ENCODE measurements at regions not wholly inside any gene's neighbourhood (a gene's known extent, or its start where the extent isn't known, plus 50 kb on each side); places are given as distances from the start of the nearest gene placed in this dataset.

DNA sequence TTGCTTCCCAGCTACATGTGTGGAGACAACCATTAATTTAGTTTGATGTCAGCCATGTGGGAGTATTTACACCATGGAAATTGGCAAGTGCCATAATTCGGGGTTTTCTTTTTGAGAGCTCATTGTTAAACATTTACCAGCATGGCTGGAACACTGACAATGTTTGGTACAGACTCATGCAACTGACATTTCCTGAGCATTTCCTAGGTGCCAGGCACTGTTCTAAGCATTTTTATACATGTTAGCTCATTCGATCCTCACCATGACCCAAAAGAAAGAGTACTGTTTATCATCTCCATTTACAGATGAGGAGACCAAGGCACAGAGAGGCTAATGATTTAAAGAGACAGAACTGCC lies 86.9 kb downstream of the FOXL1 start:
- TF ChIP-seq, protein P1, sequence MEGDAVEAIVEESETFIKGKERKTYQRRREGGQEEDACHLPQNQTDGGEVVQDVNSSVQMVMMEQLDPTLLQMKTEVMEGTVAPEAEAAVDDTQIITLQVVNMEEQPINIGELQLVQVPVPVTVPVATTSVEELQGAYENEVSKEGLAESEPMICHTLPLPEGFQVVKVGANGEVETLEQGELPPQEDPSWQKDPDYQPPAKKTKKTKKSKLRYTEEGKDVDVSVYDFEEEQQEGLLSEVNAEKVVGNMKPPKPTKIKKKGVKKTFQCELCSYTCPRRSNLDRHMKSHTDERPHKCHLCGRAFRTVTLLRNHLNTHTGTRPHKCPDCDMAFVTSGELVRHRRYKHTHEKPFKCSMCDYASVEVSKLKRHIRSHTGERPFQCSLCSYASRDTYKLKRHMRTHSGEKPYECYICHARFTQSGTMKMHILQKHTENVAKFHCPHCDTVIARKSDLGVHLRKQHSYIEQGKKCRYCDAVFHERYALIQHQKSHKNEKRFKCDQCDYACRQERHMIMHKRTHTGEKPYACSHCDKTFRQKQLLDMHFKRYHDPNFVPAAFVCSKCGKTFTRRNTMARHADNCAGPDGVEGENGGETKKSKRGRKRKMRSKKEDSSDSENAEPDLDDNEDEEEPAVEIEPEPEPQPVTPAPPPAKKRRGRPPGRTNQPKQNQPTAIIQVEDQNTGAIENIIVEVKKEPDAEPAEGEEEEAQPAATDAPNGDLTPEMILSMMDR (IDR thresholded peaks at IDR 0.05; ENCODE audit: insufficient read depth, low read length, missing control alignments): no peak
- DNase-seq (ENCODE audit: low read depth, low spot score): no peak
- ChIA-PET CTCF (interaction anchor here (0.6 to 2.5 kb wide), 6 partner anchors 11 to 397 kb away, joined by 3 to 8 read pairs (median 3); no protein-coding TSS in a partner anchor), POLR2A (interaction anchor here (0.9 to 2.3 kb wide), 12 partner anchors 11 to 108 kb away, joined by 3 to 21 read pairs (median 4); partner anchors contain the start of genes FOXC2 and FOXL1)
- no peak overlapping the region for H3K4me3 ChIP-seq (ENCODE audit: low read depth, low read length)

DNA sequence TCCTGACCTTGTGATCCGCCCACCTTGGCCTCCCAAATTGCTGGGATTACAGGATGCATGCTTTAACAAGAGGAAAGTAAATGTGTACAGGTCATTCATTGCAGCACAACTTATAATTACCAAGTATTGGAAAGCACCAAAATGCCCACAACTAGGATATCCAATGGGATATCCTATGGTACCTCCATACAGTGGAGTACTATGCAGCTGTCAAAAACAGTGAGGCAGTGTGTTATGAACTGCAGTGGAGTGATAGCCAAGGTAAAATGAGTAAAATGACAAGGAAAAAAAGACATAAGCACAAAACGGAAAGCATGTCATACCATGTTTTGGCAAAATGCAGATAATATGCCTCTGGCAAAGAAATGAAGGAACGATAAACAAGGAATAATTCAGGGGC lies 87.6 kb downstream of the FOXL1 start:
- ChIA-PET POLR2A (interaction anchor here (1.1 to 1.9 kb wide), 6 partner anchors 10 to 99 kb away, joined by 3 to 15 read pairs (median 6); partner anchors contain the start of genes FOXC2 and FOXL1), CTCF (interaction anchor here (1.8 to 2.5 kb wide), 2 partner anchors 12 to 397 kb away, joined by 8 read pairs; no protein-coding TSS in a partner anchor)
- H3K4me3 ChIP-seq (ENCODE audit: low read depth, low read length): no peak overlapping the region
- no peak for DNase-seq (ENCODE audit: low read depth, low spot score)
- TF ChIP-seq, protein P1 (IDR thresholded peaks at IDR 0.05; ENCODE audit: insufficient read depth, low read length, missing control alignments): no peak

DNA sequence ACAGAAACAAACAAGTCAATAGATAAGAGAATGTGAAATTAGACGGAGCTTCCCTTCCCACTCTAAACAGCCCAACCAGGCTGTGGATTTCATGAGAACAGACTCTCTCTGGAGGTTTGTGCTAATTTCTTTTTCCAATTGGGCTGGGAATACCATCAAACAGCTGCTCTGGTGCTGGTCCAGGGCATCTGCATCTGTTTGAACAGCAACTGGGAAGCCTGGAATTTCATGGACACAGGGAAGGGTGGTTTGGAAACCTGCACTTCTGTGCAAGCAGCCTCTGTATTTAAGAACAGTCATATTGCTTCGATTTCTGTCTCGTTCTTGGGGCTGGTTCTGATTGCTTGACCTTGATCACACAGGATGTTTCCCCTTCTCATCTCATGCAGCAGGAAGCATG lies 88.7 kb downstream of the FOXL1 start:
- no peak for DNase-seq (ENCODE audit: low read depth, low spot score)
- POLR2A ChIA-PET: no interaction called here
- CTCF ChIA-PET: interaction anchor here (0.7 to 1.9 kb wide), 3 partner anchors 91 to 396 kb away, joined by 3 to 6 read pairs (median 3); no protein-coding TSS in a partner anchor
- TF ChIP-seq, protein P1 (IDR thresholded peaks at IDR 0.05; ENCODE audit: insufficient read depth, low read length, missing control alignments): no peak
- H3K4me3 ChIP-seq (ENCODE audit: low read depth, low read length): no peak overlapping the region

DNA sequence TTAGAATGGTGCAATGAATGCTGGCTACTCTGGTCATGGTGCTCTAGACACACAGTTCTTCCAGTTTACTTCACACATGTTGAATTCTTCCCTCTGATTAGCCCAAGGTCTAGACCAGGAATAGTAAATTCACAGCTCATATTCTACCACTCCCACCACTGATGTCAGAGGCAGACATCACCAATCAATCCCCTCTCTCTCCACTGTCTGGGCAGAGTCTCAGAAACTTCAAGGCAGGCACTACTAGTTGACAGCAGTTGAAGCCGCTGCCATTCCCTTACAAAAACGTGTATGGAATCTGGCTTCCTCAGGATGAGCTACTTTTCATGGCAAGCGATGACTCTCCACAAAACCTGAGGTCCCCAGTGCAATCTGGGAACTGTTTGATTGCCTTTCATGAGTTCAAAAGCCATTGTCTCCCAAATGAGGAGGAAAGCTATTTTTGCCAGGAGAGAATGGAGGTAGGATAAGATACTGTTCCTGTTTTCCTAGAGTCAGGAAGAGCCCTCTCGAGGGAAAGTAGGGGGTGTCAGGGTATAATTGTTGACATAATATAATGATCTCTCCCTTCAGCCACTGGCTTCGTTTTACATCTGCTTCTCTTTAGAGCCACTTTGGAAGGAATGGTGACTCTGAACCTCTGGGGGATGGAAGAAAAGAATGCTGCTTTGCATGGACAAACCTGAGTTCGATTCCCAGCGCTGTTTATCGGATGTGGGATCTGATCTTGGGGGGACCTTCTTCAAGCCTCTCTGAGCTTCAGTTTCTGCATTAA lies 90.0 kb downstream of the FOXL1 start:
- TF ChIP-seq, protein P1 (IDR thresholded peaks at IDR 0.05; ENCODE audit: insufficient read depth, low read length, missing control alignments): no peak
- CTCF ChIA-PET: interaction anchor here (1.4 to 1.9 kb wide), 3 partner anchors 92 to 394 kb away, joined by 3 to 10 read pairs (median 6); no protein-coding TSS in a partner anchor
- H3K4me3 ChIP-seq (ENCODE audit: low read depth, low read length): no peak overlapping the region
- no peak for DNase-seq (ENCODE audit: low read depth, low spot score)
- POLR2A ChIA-PET: interaction anchor here (1.1 to 1.5 kb wide), 4 partner anchors 12 to 104 kb away, joined by 3 to 7 read pairs (median 4); partner anchors contain the start of gene FOXL1

DNA sequence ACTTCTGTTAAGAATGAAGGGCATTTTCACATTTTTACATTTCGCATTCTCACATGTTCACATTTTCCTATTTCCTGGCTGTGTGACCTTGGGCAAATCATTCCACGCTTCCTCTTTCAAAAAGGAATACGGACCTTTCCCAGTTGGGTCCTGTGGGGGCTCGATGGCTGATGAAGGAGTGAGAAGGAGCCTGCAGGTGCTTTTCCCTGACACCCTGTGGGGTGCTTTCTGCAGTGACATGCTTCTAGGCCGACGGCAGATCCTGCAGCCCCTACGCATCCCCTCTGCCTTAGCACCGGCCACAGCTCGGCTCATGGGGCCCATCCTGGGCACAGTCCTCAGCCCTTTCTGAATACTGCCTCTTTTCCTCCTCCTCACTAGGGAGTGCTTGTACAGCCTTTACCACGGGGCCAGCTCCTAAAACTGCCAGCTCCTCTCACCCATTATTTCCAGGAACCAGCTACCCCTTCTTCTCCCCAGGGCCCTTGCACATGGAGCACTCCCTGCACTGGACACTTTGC lies 91.0 kb downstream of the FOXL1 start:
- DNase-seq (ENCODE audit: low read depth, low spot score): no peak
- ChIA-PET CTCF (interaction anchor here (1.5 to 1.9 kb wide), 2 partner anchors 11 to 393 kb away, joined by 3 to 10 read pairs; no protein-coding TSS in a partner anchor), POLR2A (no interaction called here)
- no peak overlapping the region for H3K4me3 ChIP-seq (ENCODE audit: low read depth, low read length)
- TF ChIP-seq, protein P1 (IDR thresholded peaks at IDR 0.05; ENCODE audit: insufficient read depth, low read length, missing control alignments): no peak
